Fibroblast of skin of left quadriceps (primary cell): ENCODE measurements at regions not wholly inside any gene's neighbourhood (a gene's known extent, or its start where the extent isn't known, plus 50 kb on each side); places are given as distances from the start of the nearest gene placed in this dataset.
A peak's percentile ranks its signal among the peaks of the same experiment; 100 is the strongest.

Experiments used
- DNase-seq, 2 experiments: peaks; one replicate each; pipeline ENCODE4 v3.0.0-alpha.2; 2013; ENCODE audit warnings: low read depth in 2 of 2

DNA sequence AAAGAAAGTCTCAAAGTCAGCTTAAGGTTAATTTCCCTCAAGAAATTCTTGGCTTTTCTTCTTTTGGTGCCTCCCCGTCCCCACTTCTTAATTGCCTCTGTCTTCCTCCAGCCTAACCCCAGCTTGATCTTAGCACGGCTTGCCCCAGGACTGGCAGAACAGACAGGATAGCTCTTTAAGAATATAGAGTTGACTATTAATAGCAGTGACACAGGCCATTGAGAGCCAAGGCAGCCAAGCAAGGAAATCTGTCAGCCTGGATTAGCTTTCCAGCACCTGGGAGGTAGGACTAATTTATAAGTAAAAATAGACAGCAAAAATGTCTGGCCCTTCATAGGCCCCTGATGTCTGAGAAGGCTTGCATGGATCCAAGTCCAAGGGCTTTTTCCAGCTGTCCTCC lies 384.6 kb upstream of the SLC30A5 start:
- DNase-seq: no peak

DNA sequence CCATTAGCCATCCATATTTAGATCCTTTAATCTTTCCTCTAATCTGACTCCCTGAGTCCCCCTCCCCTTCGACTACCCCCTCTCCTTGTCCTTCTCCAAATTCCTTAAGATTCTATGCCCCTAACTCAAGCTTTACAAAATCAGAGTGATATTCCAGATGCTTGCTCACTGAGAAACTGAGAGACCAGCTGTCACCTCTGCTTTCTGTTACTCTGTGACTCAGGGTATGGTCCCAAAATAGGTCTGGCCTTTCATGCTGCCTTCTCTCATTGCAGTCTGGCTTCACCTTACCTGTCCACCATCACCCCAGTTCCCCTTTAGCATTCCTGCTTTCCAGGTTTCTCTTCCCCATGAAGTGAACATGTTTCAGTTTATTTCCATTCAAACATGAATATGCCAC lies 383.3 kb upstream of the SLC30A5 start:
- DNase-seq: no peak

GRCh38 chr5:68711293-68712200 lies 382.3 kb upstream of the SLC30A5 start:
- DNase-seq: peak in 1 of 2 experiments; percentile 8

- no peak for DNase-seq
Observed at GRCh38 chr5:68714810-68715209, 379.0 kb upstream of the SLC30A5 start.

DNA sequence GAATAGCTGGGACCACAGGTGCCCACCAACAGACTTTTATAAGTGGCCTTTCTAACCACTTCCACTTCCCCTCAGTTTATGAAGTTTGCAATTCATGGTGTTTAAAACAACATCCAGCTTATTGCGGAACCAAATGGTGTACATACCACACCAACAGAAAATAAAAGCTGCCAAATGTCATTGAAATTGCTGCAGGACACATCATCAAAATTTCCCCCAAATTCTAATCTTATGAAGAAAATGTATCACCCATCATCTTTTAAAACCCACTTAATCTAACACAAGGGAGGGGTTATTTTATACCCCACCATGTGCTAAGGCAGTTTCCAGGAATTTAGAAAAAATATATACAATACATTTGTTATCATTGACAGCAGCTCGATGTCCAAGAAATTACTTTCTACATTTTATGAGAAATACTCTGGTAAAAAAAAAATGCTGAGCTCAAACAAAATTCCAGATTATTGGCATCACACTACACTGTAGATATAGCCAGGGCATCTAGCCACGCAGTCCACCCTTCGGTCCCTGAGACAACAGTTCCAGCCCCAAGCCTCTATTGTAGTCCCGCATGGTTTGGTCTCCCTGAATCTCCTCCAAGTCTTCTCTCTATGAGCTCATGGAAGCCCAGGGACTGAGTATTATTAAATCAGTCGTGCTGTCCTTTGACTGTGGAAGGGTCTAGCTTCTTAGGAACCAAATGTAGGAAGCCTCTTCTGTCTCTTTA lies 372.8 kb upstream of the SLC30A5 start:
- no peak for DNase-seq

DNA sequence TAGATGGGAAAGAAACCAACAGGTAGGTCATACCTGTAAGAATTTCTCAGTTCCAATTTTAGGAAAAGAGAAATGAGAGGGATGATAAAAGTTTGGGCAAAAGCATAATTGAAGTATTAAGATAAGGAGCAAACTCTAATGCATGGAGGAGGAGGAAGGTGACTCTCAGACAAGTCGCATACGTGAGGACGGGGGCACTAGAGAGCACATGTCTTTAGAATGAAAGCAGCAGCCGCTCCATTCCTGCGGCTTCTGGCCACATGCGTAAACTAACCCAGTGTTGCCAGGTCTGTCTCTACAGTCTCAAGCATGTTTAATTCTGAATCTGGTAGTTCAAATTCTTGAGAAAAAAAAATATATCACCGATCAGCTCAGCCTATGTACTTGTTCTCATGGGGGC lies 371.5 kb upstream of the SLC30A5 start:
- no peak for DNase-seq

GRCh38 chr5:68725905-68726683 lies 367.7 kb upstream of the SLC30A5 start:
- no peak for DNase-seq

DNA sequence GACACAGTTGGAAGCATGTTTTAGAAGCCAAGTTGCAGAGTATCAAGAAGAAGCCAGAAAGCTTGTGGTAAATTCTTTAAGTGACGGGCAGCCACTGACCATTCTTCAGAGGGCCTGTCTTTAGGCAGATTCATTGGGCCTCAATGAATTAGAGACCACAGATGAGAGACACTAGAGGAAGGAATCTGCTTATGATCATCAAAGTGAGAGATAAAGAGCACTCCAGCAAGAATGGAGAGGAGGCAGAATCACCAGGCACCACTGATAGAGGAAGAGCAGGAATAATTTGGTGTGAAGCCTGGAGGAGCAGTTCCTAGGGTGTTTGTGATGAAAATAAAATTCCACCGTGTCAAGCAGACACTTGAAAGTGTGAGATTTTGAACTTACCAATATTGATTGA lies 365.9 kb upstream of the SLC30A5 start:
- no peak for DNase-seq

GRCh38 chr5:68729678-68730077 lies 364.1 kb upstream of the SLC30A5 start:
- DNase-seq: no peak

- DNase-seq: peak; percentile 71 to 72
Observed at GRCh38 chr5:68730220-68730978, 363.4 kb upstream of the SLC30A5 start.

- no peak for DNase-seq
Observed at GRCh38 chr5:68730979-68731654, 362.7 kb upstream of the SLC30A5 start.

GRCh38 chr5:68732251-68732650 lies 361.6 kb upstream of the SLC30A5 start:
- DNase-seq: no peak

DNA sequence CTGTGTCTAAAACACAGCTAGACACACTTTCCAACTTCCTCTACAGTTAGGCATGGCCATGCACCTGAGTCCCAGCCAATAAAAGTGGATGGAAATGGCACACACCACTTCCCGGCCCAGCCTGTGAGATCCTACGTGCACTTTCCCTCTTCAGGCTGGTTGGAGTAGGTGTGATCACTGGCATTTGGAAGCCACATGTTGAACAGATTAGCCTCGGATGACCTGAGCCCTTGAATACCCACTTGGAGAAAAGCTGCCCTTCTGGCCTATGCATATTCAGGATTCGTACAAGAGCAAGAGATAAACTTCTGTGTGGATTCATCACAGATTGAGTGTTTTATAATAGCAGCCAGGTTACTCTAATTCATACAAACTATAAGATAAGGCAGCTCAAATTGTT lies 359.0 kb upstream of the SLC30A5 start:
- no peak for DNase-seq

GRCh38 chr5:68738236-68738635 lies 355.6 kb upstream of the SLC30A5 start:
- no peak for DNase-seq

- DNase-seq: no peak
Observed at GRCh38 chr5:68738841-68739240, 355.0 kb upstream of the SLC30A5 start.

DNA sequence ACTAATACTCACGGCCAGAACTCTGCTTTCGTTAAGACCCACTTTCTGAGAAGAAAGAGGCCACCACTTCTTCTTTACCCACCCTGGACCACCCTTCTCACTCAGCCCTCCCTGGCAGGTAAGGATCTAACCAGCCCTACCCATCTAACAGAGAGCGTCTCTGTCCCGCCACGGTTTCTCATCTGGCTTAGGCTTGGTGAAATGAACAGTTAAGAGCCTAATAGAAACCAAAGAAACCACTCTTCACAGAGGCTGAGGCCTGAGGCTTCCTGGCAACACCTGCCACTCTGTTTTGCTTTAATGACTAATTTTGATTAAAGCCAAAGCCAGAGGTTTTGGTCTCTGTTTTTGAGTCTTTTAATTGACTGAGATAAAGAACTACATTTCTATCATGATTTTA lies 354.1 kb upstream of the SLC30A5 start:
- DNase-seq: no peak

- no peak for DNase-seq
Observed at GRCh38 chr5:68740226-68740910, 353.4 kb upstream of the SLC30A5 start.

- no peak for DNase-seq
Observed at GRCh38 chr5:68744206-68744605, 349.6 kb upstream of the SLC30A5 start.

DNA sequence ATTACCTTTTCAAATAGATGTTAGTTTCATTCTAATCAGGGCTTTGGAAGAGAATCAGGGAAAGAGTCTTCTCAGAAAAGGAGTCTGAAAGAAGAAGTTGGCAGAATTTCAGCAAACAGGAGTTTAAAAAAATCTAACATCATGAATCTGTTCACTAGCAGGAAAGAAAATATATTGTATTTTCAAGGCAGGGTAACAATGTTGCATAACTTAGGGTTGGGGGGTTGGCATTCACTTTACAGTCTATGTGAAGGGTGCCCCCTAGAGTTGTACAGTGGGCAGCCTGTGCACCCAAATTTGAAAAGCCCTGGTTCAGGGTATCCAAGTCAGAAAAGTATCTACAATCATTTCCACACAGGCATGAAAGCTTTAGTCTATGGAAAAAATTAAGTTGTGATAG lies 348.4 kb upstream of the SLC30A5 start:
- peak in 1 of 2 experiments; percentile 20 for DNase-seq

DNA sequence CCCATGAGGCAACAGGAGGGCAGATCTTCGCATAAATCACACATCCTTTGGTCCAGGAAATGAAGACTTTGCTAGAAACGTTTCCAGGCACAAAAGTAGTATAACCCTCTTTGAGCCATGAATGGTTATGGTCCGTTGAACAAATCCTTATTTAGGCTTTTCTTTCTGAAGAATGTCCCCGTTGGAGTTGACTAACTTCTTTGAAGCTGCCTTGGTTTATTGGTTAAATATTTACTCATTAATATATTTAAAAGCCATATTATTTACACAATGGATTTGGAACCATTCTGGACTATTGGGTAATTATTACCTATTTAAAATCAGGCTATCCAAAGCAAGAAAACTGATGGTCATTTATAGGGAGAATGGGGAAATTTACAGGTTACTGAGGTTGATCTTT lies 347.6 kb upstream of the SLC30A5 start:
- DNase-seq: no peak
